K562 (cell line): ENCODE measurements at regions not wholly inside any gene's neighbourhood (a gene's known extent, or its start where the extent isn't known, plus 50 kb on each side); places are given as distances from the start of the nearest gene placed in this dataset.

Source experiments
- ATAC-seq: fragments of 200-7000 bp; cut with Tn5 transposase; 3 replicates; pipeline ENCODE4 v1.9.1; 2020; ENCODE audit warnings: moderate library complexity
- BruUV-seq: library from RNA; stranded (reverse); fragments of 400-500 nt; replicated peaks from 2 replicates; lab custom pipeline; 2021; lab: Mats Ljungman, UMichigan
- CTCF ChIA-PET: fragments of 300-600 bp; formaldehyde crosslinking; extraction: SDS; loops from one replicate; lab custom pipeline; 2021; ENCODE audit warnings: low intra/inter-chr PET ratio; lab: Yijun Ruan, JAX
- POLR2A ChIA-PET: fragments of 300-600, 350-650 bp; sonication (Branson Sonifier 250); formaldehyde crosslinking; extraction: SDS; loops from one replicate; lab custom pipeline; 2021; ENCODE audit warnings: antibody characterized with exemption, inconsistent platforms; lab: Yijun Ruan, JAX
- DNase-seq, 4 experiments: peaks; one replicate each; pipeline versions ENCODE4 v3.0.0 to v3.0.0-alpha.2; 2011 to 2018; ENCODE audit warnings: low spot score in 3 of 4, mixed read lengths in 3 of 4; ENCODE audit errors: extremely low read depth in 1 of 4
- FAIRE-seq: peaks from 2 replicates; lab custom pipeline; 2011; peaks lifted over from hg19 to GRCh38; lab: Jason Lieb, UNC
- H2AFZ ChIP-seq: 2 replicates; pipeline ENCODE4 v1.6.0; 2011; ENCODE audit warnings: low read depth, low read length, control low read depth, inconsistent platforms
- H3K27ac ChIP-seq: fragments of 200-600 bp; 3 replicates; pipeline ENCODE4 v1.8.0; 2011; ENCODE audit warnings: low read depth, mild to moderate bottlenecking, control low read depth, inconsistent platforms, low read length, moderate library complexity, mixed read lengths; ENCODE audit errors: extremely low read depth
- H3K27me3 ChIP-seq, 2 experiments: fragments of 300-600 bp in 1 of 2; 2 replicates in 1 of 2; 3 replicates in 1 of 2; pipeline versions ENCODE4 v1.6.0 to v1.8.0; 2011; ENCODE audit warnings: inconsistent platforms in 2 of 2, low read length in 2 of 2, mild to moderate bottlenecking in 1 of 2, mixed read lengths in 1 of 2, moderate library complexity in 1 of 2; ENCODE audit not compliant: control insufficient read depth in 2 of 2, insufficient read depth in 2 of 2
- H3K36me3 ChIP-seq: fragments of 300-600 bp; 3 replicates; pipeline ENCODE4 v1.8.0; 2011; ENCODE audit warnings: mild to moderate bottlenecking, low read length, inconsistent platforms; ENCODE audit not compliant: control insufficient read depth, insufficient read depth
- H3K4me1 ChIP-seq, 2 experiments: fragments of 200-600 bp in 1 of 2; replicated peaks in 1 of 2; 2 replicates in 1 of 2; 3 replicates in 1 of 2; pipeline versions ENCODE4 v1.5.1 to v1.8.0; 2011; ENCODE audit warnings: inconsistent platforms in 2 of 2, low read length in 2 of 2, mild to moderate bottlenecking in 1 of 2, mixed read lengths in 1 of 2, moderate library complexity in 1 of 2; ENCODE audit not compliant: control insufficient read depth in 2 of 2, insufficient read depth in 2 of 2
- H3K4me2 ChIP-seq: 2 replicates; pipeline ENCODE4 v1.6.1; 2011; ENCODE audit warnings: low read length, control low read depth, inconsistent platforms, mixed read lengths; ENCODE audit not compliant: insufficient read depth
- H3K4me3 ChIP-seq: fragments of 200-600 bp; sonication (generic), shearing (Covaris generic); 2 replicates; pipeline ENCODE4 v1.5.1; 2016; ENCODE audit warnings: control low read depth, inconsistent platforms
- H3K79me2 ChIP-seq: fragments of 200-600 bp; 3 replicates; pipeline ENCODE4 v1.8.0; 2011; ENCODE audit warnings: low read length, inconsistent platforms; ENCODE audit not compliant: control insufficient read depth, insufficient read depth
- H3K9ac ChIP-seq, 2 experiments: 2 replicates each; pipeline versions ENCODE4 v1.6.0 to v1.6.1; 2011; ENCODE audit warnings: low read depth in 2 of 2, low read length in 2 of 2, control low read depth in 1 of 2, inconsistent platforms in 1 of 2, mild to moderate bottlenecking in 1 of 2, mixed read lengths in 1 of 2; ENCODE audit not compliant: insufficient read depth in 1 of 2
- H3K9me1 ChIP-seq: one replicate; pipeline ENCODE4 v1.6.0; 2011; ENCODE audit warnings: inconsistent platforms, mild to moderate bottlenecking, low read length, moderate library complexity; ENCODE audit not compliant: control insufficient read depth, insufficient read depth
- H3K9me3 ChIP-seq: replicated peaks from 2 replicates; pipeline ENCODE4 v1.5.1; 2011; ENCODE audit warnings: low read depth, low read length, inconsistent platforms; ENCODE audit not compliant: control insufficient read depth, insufficient read depth
- H4K20me1 ChIP-seq: replicated peaks from 2 replicates; pipeline ENCODE4 v1.6.1; 2011; ENCODE audit warnings: low read length, inconsistent platforms, mixed read lengths; ENCODE audit not compliant: control insufficient read depth, insufficient read depth
- E2F1 ChIP-seq: sonication (generic); formaldehyde crosslinking; IDR thresholded peaks from 2 replicates; pipeline ENCODE4 v1.8.1; 2023; ENCODE audit warnings: mild to moderate bottlenecking, missing genetic modification reagents, moderate library complexity
- EP400 ChIP-seq: fragments of 450-650 bp; IDR thresholded peaks from 2 replicates; pipeline ENCODE4 v1.6.1; 2017; ENCODE audit warnings: antibody characterized with exemption, mild to moderate bottlenecking, moderate library complexity
- GTF3C2 ChIP-seq: IDR thresholded peaks from 3 replicates; pipeline ENCODE4 v1.6.1; 2011; ENCODE audit warnings: borderline replicate concordance, mild to moderate bottlenecking, moderate library complexity; ENCODE audit not compliant: insufficient read length; ENCODE audit errors: extremely low read depth
- KLF6 ChIP-seq: fragments of 250-450 bp; sonication (Bioruptor Pico); IDR thresholded peaks from 2 replicates; pipeline ENCODE4 v1.4.0; 2020; ENCODE audit warnings: mild to moderate bottlenecking, moderate library complexity, borderline replicate concordance
- PML ChIP-seq: IDR thresholded peaks from 2 replicates; pipeline ENCODE4 v1.6.1; 2012; ENCODE audit warnings: low read length, inconsistent platforms
- ZNF224 ChIP-seq: sonication (generic); formaldehyde crosslinking; IDR thresholded peaks from 2 replicates; pipeline ENCODE4 v1.8.0; 2022; ENCODE audit warnings: mild to moderate bottlenecking, missing genetic modification reagents
- WGBS: fragments of 100-300 bp; shearing (Covaris generic); methylation state at CpG from one replicate; pipeline ENCODE4 v1.1.6; 2016; ENCODE audit warnings: low coverage, mixed read lengths; ENCODE audit not compliant: insufficient coverage; ENCODE audit errors: missing lambda C conversion rate; 5-methylcytosine and 5-hydroxymethylcytosine counted together
- in situ Hi-C: fragments of 300-500 bp; cut with MboI; formaldehyde crosslinking; loops from 4 replicates; pipeline ENCODE4 v1.15.0; 2018; ENCODE audit warnings: inconsistent platforms, mixed read lengths
- intact Hi-C: fragments of 100-400 bp; cut with micrococcal nuclease; formaldehyde crosslinking; loops from 2 replicates; pipeline ENCODE4 v1.14.2; 2022

DNA sequence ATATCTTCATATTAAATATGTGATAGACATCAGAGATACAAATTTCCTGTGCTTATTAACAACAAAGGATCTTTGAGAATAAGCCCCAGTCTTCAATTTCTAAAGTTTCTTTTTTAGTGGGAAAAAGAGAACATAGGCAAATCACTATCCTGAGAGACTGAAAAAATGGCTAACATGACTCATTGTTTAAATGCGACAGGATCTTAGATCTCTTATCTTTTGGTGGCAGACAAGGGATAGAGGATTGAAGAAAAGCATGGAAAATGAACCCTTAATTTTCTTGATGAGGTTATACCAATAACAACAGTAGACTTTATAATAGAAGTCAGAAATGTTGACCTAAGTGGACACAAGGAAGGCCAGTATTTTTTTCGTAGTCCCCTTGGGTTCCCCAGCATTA, 178.6 kb upstream of the MAP3K7 start:
- no peak for TF ChIP-seq ZNF224
- TF ChIP-seq GTF3C2, result no peak
- no peak for TF ChIP-seq E2F1 (CRISPR knock-in tag)
- TF ChIP-seq KLF6 (CRISPR knock-in tag), result no peak
- TF ChIP-seq PML, result no peak
- TF ChIP-seq EP400, result no peak
- H3K9me1 ChIP-seq, result no peaks in the 10 kb centered on the region
- no peak for ATAC-seq
- DNase-seq, result no peak
- no peaks in the 10 kb centered on the region for H3K79me2 ChIP-seq
- H3K9ac ChIP-seq, result no peak overlapping the region
- no TSS peak for BruUV-seq
- in situ Hi-C loops (no loop called here), intact Hi-C loops (no loop called here)
- POLR2A ChIA-PET, result interaction anchor here (0.7 kb wide), 1 partner anchor 15 kb away, joined by 3 read pairs; no protein-coding TSS in a partner anchor
- H3K9me3 ChIP-seq, result no peaks in the 10 kb centered on the region
- no peaks in the 10 kb centered on the region for H3K4me1 ChIP-seq
- H3K27ac ChIP-seq, result no peak overlapping the region
- no peak for FAIRE-seq
- WGBS, result 0% methylated on average over 2 of the region's 2 CpGs
- no peak overlapping the region for H3K4me2 ChIP-seq
- H2AFZ ChIP-seq, result no peak overlapping the region
- no peak overlapping the region for H3K4me3 ChIP-seq
- H4K20me1 ChIP-seq, result no peaks in the 10 kb centered on the region
- no peaks in the 10 kb centered on the region for H3K27me3 ChIP-seq
- CTCF ChIA-PET, result no interaction called here
- no peaks in the 10 kb centered on the region for H3K36me3 ChIP-seq
